GM20000 (cell line): ENCODE measurements at regions not wholly inside any gene's neighbourhood (a gene's known extent, or its start where the extent isn't known, plus 50 kb on each side); places are given as distances from the start of the nearest gene placed in this dataset.

Source experiments
- DNase-seq: peaks from one replicate; pipeline ENCODE4 v3.0.0; 2012; ENCODE audit warnings: low spot score
- CTCF ChIP-seq: IDR thresholded peaks from 2 replicates; pipeline ENCODE4 v1.5.1; 2012; ENCODE audit warnings: mild to moderate bottlenecking, control low read depth; ENCODE audit errors: extremely low read depth, missing control alignments

- no peak for TF ChIP-seq CTCF
- no peak for DNase-seq
Measured at GRCh38 chr4:151953795-151954372, 193.1 kb upstream of the GATB start.

- no peak for TF ChIP-seq CTCF
- no peak for DNase-seq
Measured at GRCh38 chr4:151953312-151953711, 192.5 kb upstream of the GATB start.

GRCh38 chr4:151952711-151953254, 192.0 kb upstream of the GATB start:
- TF ChIP-seq CTCF, result no peak
- DNase-seq, result no peak

- no peak for TF ChIP-seq CTCF
- no peak for DNase-seq
Measured at GRCh38 chr4:151952137-151952536, 191.3 kb upstream of the GATB start.

- no peak for TF ChIP-seq CTCF
- no peak for DNase-seq
Measured at GRCh38 chr4:151951671-151952050, 190.9 kb upstream of the GATB start.

GRCh38 chr4:151950993-151951670, 190.3 kb upstream of the GATB start:
- TF ChIP-seq CTCF, result no peak
- no peak for DNase-seq

GRCh38 chr4:151948351-151949016, 187.7 kb upstream of the GATB start:
- no peak for TF ChIP-seq CTCF
- DNase-seq, result no peak
